ENCODE measurements at regions not wholly inside any gene's neighbourhood (a gene's known extent, or its start where the extent isn't known, plus 50 kb on each side); places are given as distances from the start of the nearest gene placed in this dataset.
"Not testable (repeated sequence)": the region's sequence is repeated elsewhere in the genome, so short reads cannot be mapped to it uniquely, and the experiment has no call there.

DNA sequence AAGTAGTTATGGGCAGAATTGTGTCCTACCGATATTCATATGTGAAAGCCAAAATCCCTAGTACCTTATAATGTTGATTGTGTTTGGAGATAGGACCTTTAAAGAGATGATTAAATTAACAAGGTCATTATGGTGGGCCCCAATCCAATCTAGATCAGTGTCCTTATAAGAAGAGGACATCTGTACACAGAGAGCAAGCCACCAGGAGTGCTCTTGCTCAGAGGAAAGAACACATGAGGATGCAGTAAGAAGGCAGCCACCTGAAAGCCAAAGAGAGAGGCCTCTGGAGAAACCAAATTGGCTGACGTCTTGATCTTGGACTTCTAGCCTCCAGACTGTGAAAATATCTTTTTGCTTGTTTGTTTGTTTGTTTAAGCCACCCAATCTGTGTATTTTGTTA is 1290.8 kb upstream of the PABPC4L start:
- in situ Hi-C loops (cut with MboI; ENCODE audit: low pct_unique_long_range_greater_than_20kb, low sequenced_read_pairs, unreplicated experiment) = no loop called here
- no peak for DNase-seq (ENCODE audit: low spot score)
- TF ChIP-seq CTCF (IDR thresholded peaks at IDR 0.05; ENCODE audit: extremely low read depth, insufficient read depth, missing control alignments) = no peak

- no peak for DNase-seq (ENCODE audit: low spot score)
- no peak for TF ChIP-seq CTCF (IDR thresholded peaks at IDR 0.05; ENCODE audit: extremely low read depth, insufficient read depth, missing control alignments)
- in situ Hi-C loops (cut with MboI; ENCODE audit: low pct_unique_long_range_greater_than_20kb, low sequenced_read_pairs, unreplicated experiment) = no loop called here
Measured at GRCh38 chr4:135485371-135485770, 1283.8 kb upstream of the PABPC4L start.

- TF ChIP-seq CTCF (IDR thresholded peaks at IDR 0.05; ENCODE audit: extremely low read depth, insufficient read depth, missing control alignments) = no peak
- in situ Hi-C loops (cut with MboI; ENCODE audit: low pct_unique_long_range_greater_than_20kb, low sequenced_read_pairs, unreplicated experiment) = no loop called here
- no peak for DNase-seq (ENCODE audit: low spot score)
Measured at GRCh38 chr4:135476272-135476671, 1274.7 kb upstream of the PABPC4L start.

DNA sequence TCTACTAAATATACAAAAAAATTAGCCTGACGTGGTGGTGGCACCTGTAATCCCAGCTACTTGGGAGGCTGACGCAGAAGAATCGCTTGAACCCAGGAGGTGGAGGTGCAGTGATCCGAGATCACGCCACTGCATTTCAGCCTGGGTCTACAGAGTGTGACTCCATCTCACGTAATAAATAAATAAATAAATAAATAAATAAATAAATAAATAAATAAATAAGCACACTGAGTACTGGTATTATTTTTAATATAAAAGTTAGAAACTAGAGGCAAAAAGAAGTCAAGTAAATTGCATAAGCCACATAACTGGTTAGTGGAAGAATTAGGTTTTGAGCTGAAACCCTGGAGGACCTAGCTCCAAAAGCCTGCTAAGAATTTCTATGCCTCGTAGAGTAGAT is 1262.7 kb upstream of the PABPC4L start:
- TF ChIP-seq CTCF (IDR thresholded peaks at IDR 0.05; ENCODE audit: extremely low read depth, insufficient read depth, missing control alignments) = no peak
- DNase-seq (ENCODE audit: low spot score) = no peak
- in situ Hi-C loops (cut with MboI; ENCODE audit: low pct_unique_long_range_greater_than_20kb, low sequenced_read_pairs, unreplicated experiment) = no loop called here

GRCh38 chr4:135447598-135447997 is 1246.0 kb upstream of the PABPC4L start:
- DNase-seq (ENCODE audit: low spot score); in situ Hi-C loops (cut with MboI; ENCODE audit: low pct_unique_long_range_greater_than_20kb, low sequenced_read_pairs, unreplicated experiment): not testable (repeated sequence)

DNA sequence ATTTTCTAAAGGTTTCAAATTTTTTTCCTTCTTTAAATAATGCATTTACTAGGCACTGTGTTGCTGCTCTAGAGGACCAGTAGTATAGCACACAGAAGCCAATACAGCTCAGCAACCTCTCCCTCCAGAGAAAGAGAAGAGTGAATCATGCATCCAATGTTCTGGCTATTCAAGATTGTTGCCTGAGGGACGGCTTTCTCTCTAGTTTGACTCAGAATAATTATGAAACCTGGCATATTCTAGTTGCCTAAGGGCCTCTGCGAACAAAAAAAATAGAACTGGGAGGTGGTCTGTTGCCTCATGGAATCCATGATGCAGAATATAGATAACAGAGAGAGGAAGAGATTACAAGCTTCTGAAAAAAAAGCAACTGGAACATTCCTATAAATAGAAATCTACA is 1233.3 kb upstream of the PABPC4L start:
- TF ChIP-seq CTCF (IDR thresholded peaks at IDR 0.05; ENCODE audit: extremely low read depth, insufficient read depth, missing control alignments) = no peak
- in situ Hi-C loops (cut with MboI; ENCODE audit: low pct_unique_long_range_greater_than_20kb, low sequenced_read_pairs, unreplicated experiment) = no loop called here
- no peak for DNase-seq (ENCODE audit: low spot score)

GRCh38 chr4:135429528-135429927 is 1227.9 kb upstream of the PABPC4L start:
- TF ChIP-seq CTCF (IDR thresholded peaks at IDR 0.05; ENCODE audit: extremely low read depth, insufficient read depth, missing control alignments) = no peak
- DNase-seq (ENCODE audit: low spot score) = no peak
- in situ Hi-C loops (cut with MboI; ENCODE audit: low pct_unique_long_range_greater_than_20kb, low sequenced_read_pairs, unreplicated experiment) = no loop called here
